ENCODE measurements at regions not wholly inside any gene's neighbourhood (a gene's known extent, or its start where the extent isn't known, plus 50 kb on each side); places are given as distances from the start of the nearest gene placed in this dataset.

GRCh38 chr2:48138898-48139297, 175.6 kb upstream of the FOXN2 start:
- DNase-seq (ENCODE audit: low spot score): no peak
- no peak for TF ChIP-seq CTCF (IDR thresholded peaks at IDR 0.05; ENCODE audit: extremely low read depth, missing control alignments)

- no peak for TF ChIP-seq CTCF (IDR thresholded peaks at IDR 0.05; ENCODE audit: extremely low read depth, missing control alignments)
- no peak for DNase-seq (ENCODE audit: low spot score)
Measured at GRCh38 chr2:48140586-48140985, 173.9 kb upstream of the FOXN2 start.

- TF ChIP-seq CTCF (IDR thresholded peaks at IDR 0.05; ENCODE audit: extremely low read depth, missing control alignments): no peak
Measured at GRCh38 chr2:48144777-48145176, 169.7 kb upstream of the FOXN2 start.

GRCh38 chr2:48145845-48146452, 168.5 kb upstream of the FOXN2 start:
- no peak for DNase-seq (ENCODE audit: low spot score)
- no peak for TF ChIP-seq CTCF (IDR thresholded peaks at IDR 0.05; ENCODE audit: extremely low read depth, missing control alignments)

More at GRCh38 chr2:48144777-48145176, 169.7 kb upstream of the FOXN2 start:
- DNase-seq (ENCODE audit: low spot score): no peak

GRCh38 chr2:48146552-48146951, 167.9 kb upstream of the FOXN2 start:
- no peak for DNase-seq (ENCODE audit: low spot score)
- no peak for TF ChIP-seq CTCF (IDR thresholded peaks at IDR 0.05; ENCODE audit: extremely low read depth, missing control alignments)

- DNase-seq (ENCODE audit: low spot score): no peak
- no peak for TF ChIP-seq CTCF (IDR thresholded peaks at IDR 0.05; ENCODE audit: extremely low read depth, missing control alignments)
Measured at GRCh38 chr2:48147719-48148118, 166.8 kb upstream of the FOXN2 start.

GRCh38 chr2:48148841-48149430, 165.5 kb upstream of the FOXN2 start:
- no peak for TF ChIP-seq CTCF (IDR thresholded peaks at IDR 0.05; ENCODE audit: extremely low read depth, missing control alignments)
- no peak for DNase-seq (ENCODE audit: low spot score)
